Smooth muscle cell (in vitro differentiated cells): ENCODE measurements at regions not wholly inside any gene's neighbourhood (a gene's known extent, or its start where the extent isn't known, plus 50 kb on each side); places are given as distances from the start of the nearest gene placed in this dataset.

Experiments
- DNase-seq: peaks from one replicate; lab custom pipeline; 2025; ENCODE audit not compliant: unreplicated experiment; lab: John Stamatoyannopoulos, UW
- H2AFZ ChIP-seq: fragments of 200-600 bp; sonication (generic); 2 replicates; pipeline ENCODE4 v1.6.0; 2016; ENCODE audit warnings: antibody characterized with exemption, low read depth, mild to moderate bottlenecking
- H3F3A ChIP-seq: fragments of 200-600 bp; sonication (generic); 2 replicates; pipeline ENCODE4 v1.6.0; 2017; ENCODE audit warnings: antibody characterized with exemption, low read depth
- H3K27ac ChIP-seq: fragments of 200-600 bp; sonication (generic); 2 replicates; pipeline ENCODE4 v1.5.1; 2016; ENCODE audit warnings: low read depth, mild to moderate bottlenecking
- H3K27me3 ChIP-seq: fragments of 200-600 bp; sonication (generic); 2 replicates; pipeline ENCODE4 v1.6.1; 2016; ENCODE audit warnings: low read depth, mild to moderate bottlenecking
- H3K36me3 ChIP-seq: fragments of 200-600 bp; sonication (generic); 2 replicates; pipeline ENCODE4 v1.5.1; 2016; ENCODE audit warnings: low read depth
- H3K4me1 ChIP-seq: fragments of 200-600 bp; sonication (generic); 2 replicates; pipeline ENCODE4 v1.5.1; 2016; ENCODE audit warnings: low read depth
- H3K4me2 ChIP-seq: fragments of 200-600 bp; sonication (generic); 2 replicates; pipeline ENCODE4 v1.6.0; 2016; ENCODE audit warnings: mild to moderate bottlenecking
- H3K4me3 ChIP-seq: fragments of 200-600 bp; sonication (generic); 2 replicates; pipeline ENCODE4 v1.5.1; 2016; ENCODE audit warnings: mild to moderate bottlenecking
- H3K79me2 ChIP-seq: fragments of 200-600 bp; sonication (generic); 2 replicates; pipeline ENCODE4 v1.6.0; 2016; ENCODE audit warnings: low read depth, mild to moderate bottlenecking
- H3K9ac ChIP-seq: fragments of 200-600 bp; sonication (generic); 2 replicates; pipeline ENCODE4 v1.6.0; 2016; ENCODE audit warnings: low read depth
- H3K9me3 ChIP-seq: fragments of 200-600 bp; sonication (generic); replicated peaks from 2 replicates; pipeline ENCODE4 v1.5.1; 2016; ENCODE audit warnings: low read depth
- H4K20me1 ChIP-seq: fragments of 200-600 bp; sonication (generic); 2 replicates; pipeline ENCODE4 v1.6.0; 2016; ENCODE audit warnings: low read depth
- WGBS: methylation state at CpG from one replicate; pipeline ENCODE4 v1.1.7; 2016; ENCODE audit warnings: low lambda C conversion rate; 5-methylcytosine and 5-hydroxymethylcytosine counted together
- TF ChIP-seq, protein P1 (sequence below): fragments of 200-600 bp; sonication (generic); IDR thresholded peaks from 2 replicates; pipeline ENCODE4 v1.5.1; 2017; ENCODE audit warnings: borderline replicate concordance, mild to moderate bottlenecking, antibody characterized with exemption; ENCODE audit not compliant: insufficient read depth, poor library complexity, severe bottlenecking

- Histone ChIP-seq H3K36me3 (no peaks in the 10 kb centered on the region), H3K9ac (no peak overlapping the region), H4K20me1 (no peaks in the 10 kb centered on the region), H3K79me2 (no peaks in the 10 kb centered on the region), H3K27me3 (no peaks in the 10 kb centered on the region), H3K27ac (no peak overlapping the region), H3F3A (no peaks in the 10 kb centered on the region), H2AFZ (no peak overlapping the region), H3K4me1 (no peaks in the 10 kb centered on the region), H3K9me3 (no peaks in the 10 kb centered on the region), H3K4me3 (no peak overlapping the region), H3K4me2 (no peak overlapping the region)
- no peak for DNase-seq
- 83% methylated on average over 2 of the region's 2 CpGs for WGBS
- TF ChIP-seq, protein P1, sequence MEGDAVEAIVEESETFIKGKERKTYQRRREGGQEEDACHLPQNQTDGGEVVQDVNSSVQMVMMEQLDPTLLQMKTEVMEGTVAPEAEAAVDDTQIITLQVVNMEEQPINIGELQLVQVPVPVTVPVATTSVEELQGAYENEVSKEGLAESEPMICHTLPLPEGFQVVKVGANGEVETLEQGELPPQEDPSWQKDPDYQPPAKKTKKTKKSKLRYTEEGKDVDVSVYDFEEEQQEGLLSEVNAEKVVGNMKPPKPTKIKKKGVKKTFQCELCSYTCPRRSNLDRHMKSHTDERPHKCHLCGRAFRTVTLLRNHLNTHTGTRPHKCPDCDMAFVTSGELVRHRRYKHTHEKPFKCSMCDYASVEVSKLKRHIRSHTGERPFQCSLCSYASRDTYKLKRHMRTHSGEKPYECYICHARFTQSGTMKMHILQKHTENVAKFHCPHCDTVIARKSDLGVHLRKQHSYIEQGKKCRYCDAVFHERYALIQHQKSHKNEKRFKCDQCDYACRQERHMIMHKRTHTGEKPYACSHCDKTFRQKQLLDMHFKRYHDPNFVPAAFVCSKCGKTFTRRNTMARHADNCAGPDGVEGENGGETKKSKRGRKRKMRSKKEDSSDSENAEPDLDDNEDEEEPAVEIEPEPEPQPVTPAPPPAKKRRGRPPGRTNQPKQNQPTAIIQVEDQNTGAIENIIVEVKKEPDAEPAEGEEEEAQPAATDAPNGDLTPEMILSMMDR: no peak
These were observed 422.1 kb downstream of the RAB38 start for GRCh38 chr11:87753143-87753542.

DNA sequence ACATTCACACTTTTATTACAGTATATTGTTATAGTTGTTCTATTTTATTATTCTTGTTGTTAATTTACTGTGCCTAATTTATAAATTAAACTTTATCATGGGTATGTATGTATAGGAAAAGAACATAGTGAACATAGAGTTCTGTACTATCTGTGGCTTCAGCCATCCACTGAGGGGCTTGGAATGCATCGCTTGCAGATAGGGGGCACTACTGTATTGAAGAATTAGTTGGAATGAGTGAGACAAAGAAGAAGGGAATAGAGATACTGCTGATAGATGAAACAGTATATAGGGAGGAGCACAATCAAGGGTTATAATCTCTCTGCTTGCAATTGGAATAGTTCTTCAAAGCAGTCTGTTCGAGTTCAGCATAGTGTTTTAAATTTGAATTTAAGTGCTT lies 432.2 kb downstream of the RAB38 start:
- Histone ChIP-seq H2AFZ (no peak overlapping the region), H3K4me2 (no peak overlapping the region), H3K9me3 (no peaks in the 10 kb centered on the region), H3K27ac (no peak overlapping the region), H3K4me1 (no peaks in the 10 kb centered on the region), H4K20me1 (no peaks in the 10 kb centered on the region), H3K4me3 (no peak overlapping the region), H3F3A (no peaks in the 10 kb centered on the region), H3K9ac (no peak overlapping the region), H3K36me3 (no peaks in the 10 kb centered on the region), H3K27me3 (peaks cover 6% of the 10 kb centered on the region), H3K79me2 (no peaks in the 10 kb centered on the region)
- WGBS: 31% methylated on average over 2 of the region's 2 CpGs
- TF ChIP-seq, protein P1: peak; percentile 18
- no peak for DNase-seq

GRCh38 chr11:87740968-87741367 lies 434.3 kb downstream of the RAB38 start:
- WGBS: 87% methylated on average over 3 of the region's 3 CpGs
- H3K9ac ChIP-seq: no peak overlapping the region
- H3K27me3 ChIP-seq: peaks cover 6% of the 10 kb centered on the region
- no peak overlapping the region for H3K27ac ChIP-seq
- no peaks in the 10 kb centered on the region for H4K20me1 ChIP-seq
- H3K4me2 ChIP-seq: no peak overlapping the region
- H3K9me3 ChIP-seq: no peaks in the 10 kb centered on the region
- DNase-seq: no peak
- H3K36me3 ChIP-seq: no peaks in the 10 kb centered on the region
- TF ChIP-seq, protein P1: no peak
- H3F3A ChIP-seq: no peaks in the 10 kb centered on the region
- H3K4me1 ChIP-seq: no peaks in the 10 kb centered on the region
- no peak overlapping the region for H3K4me3 ChIP-seq
- no peaks in the 10 kb centered on the region for H3K79me2 ChIP-seq
- H2AFZ ChIP-seq: no peak overlapping the region

GRCh38 chr11:87740451-87740850 lies 434.8 kb downstream of the RAB38 start:
- Histone ChIP-seq H2AFZ (no peak overlapping the region), H4K20me1 (no peaks in the 10 kb centered on the region), H3K79me2 (no peaks in the 10 kb centered on the region), H3K9ac (no peak overlapping the region), H3K27me3 (peaks cover 6% of the 10 kb centered on the region), H3K36me3 (no peaks in the 10 kb centered on the region), H3K9me3 (no peaks in the 10 kb centered on the region), H3K4me2 (no peak overlapping the region), H3K4me1 (no peaks in the 10 kb centered on the region), H3K27ac (no peak overlapping the region), H3K4me3 (no peak overlapping the region), H3F3A (no peaks in the 10 kb centered on the region)
- TF ChIP-seq, protein P1: no peak
- DNase-seq: no peak
- WGBS: 68% methylated on average over 2 of the region's 2 CpGs
